Activated CD4-positive, alpha-beta T cell treated with anti-CD3 and anti-CD28 coated beads, Interleukin-2, amount 50 U/mL, for 16 hours (primary cell): ENCODE measurements at regions not wholly inside any gene's neighbourhood (a gene's known extent, or its start where the extent isn't known, plus 50 kb on each side); places are given as distances from the start of the nearest gene placed in this dataset.

Source experiments
- DNase-seq: peaks from one replicate; pipeline ENCODE4 v3.0.0-alpha.2; 2020

- no peak for DNase-seq
These were observed 164.5 kb downstream of the ZNF608 start for GRCh38 chr5:124581738-124582560.

DNA sequence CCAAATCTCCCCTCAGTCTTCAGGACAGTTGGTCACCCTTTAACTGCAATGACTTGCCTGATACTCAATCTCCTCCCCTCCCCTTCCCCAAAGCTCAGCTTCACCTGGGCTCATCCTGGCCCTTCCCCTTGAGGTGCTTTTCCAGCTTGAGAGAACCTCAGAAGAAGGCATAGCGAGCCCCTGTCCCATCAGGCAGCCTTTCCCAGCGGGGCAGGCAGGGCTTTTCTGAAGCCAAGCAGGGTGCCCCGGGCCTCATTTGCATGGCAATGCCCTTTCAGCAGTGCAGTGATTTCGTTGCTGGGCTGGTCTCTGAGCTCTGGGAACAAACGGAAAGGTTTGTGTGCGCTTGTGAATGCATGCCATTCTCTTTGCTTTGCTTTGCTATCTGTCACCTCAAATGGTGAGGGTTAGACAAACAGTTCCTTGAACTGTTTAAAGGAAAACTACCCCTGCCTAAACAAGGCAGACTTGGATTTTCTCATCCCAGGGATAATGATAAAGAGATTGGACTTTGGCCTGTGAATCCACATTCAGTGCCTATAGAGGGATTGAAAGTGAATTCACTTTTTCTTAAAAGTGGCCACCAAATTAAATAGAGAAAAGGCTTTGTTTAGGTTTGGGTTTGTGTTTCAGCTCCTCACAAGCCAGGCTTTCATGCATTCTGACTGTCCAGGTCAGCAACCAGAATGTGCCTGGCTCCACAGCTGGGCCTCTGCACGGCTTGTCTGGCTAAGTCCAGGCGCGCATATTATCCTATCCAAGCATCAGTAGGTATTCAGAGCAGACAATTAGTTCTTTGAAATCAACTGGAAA lies 165.3 kb downstream of the ZNF608 start:
- no peak for DNase-seq

DNA sequence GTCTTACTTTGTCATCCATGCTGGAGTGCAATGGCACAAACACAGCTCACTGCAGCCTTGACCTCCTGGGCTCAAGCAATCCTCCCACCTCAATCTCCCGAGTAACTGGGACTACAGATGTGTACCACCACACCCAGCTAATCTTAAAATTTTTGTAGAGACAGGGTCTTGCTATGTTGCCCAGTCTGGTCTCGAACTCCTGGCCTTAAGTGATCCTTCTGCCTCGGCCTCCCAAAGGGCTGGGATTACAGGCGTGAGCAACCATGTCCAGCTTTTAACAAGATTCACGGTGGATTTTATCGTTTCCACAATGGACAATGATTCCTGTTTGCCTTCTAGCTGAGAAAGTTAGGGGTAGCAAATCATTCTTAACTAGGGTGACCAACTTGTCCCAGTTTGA lies 165.9 kb downstream of the ZNF608 start:
- no peak for DNase-seq

DNA sequence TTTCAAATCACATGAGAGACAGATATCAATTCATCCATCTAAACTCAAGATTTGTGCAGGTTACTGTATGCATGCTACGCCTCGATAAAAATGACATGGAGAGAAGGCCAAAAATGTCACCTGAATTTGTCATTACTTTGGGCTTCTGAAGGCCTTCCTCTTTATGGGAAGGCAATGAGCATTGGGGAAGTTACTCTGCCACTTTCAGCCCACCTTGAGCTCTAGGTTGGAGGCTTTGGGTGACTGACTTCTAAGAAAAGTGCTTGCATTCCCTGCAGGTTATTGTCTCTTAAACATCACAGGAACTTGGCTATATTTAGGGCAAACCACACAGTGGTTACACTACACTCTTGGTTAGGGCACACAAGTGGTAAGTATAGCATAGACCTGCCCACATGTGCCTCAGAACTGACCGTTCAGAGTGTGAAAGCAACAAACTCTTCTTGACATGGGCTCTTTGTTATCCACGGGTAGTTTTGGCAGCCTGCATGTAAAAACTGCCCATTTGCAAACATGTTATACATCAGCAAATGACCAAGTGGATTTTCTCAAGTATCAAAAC lies 169.5 kb downstream of the ZNF608 start:
- DNase-seq: no peak

GRCh38 chr5:124575725-124576124 lies 170.7 kb downstream of the ZNF608 start:
- no peak for DNase-seq

DNA sequence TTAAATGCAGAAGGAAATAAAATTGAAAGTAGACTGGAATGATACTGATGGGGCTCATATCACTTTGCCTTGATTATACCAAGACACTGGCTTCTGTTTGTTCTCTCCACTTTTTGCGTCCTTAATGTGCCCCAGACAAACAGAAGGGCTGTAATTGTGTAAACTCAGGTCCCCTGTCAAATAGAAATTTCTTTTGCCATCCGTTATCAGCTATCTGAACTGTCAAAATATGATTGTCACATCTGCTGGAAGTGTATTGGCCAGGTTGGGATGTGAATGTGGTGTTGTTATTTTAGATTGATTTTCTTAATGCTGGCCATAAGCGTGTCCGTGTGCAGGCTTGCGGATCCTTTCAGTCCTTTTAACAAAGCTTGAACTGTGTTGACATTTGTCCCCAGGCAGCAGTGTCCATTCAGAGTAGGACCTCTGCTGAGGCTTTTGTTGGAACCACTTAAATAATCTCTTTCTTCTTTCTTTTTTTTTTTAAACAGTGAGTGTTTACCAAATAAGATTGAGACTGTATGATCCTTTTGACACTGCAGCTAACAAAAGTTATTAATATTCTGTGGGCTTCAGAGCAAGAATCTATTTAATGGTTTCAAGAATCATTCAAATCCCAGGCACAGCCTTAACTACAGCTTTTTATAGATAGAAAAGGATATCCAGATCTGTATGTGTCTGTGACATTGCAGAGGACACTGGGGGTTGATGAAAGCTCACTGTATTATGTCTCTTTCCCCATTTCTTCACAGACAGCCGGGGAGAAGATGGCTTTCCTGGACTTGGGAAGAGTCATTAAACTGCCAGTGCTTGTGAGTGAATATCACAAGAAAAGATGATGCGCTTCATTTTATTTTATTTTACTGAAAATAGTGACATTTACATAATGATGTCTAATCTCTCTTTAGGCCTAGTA lies 171.7 kb downstream of the ZNF608 start:
- DNase-seq: no peak

DNA sequence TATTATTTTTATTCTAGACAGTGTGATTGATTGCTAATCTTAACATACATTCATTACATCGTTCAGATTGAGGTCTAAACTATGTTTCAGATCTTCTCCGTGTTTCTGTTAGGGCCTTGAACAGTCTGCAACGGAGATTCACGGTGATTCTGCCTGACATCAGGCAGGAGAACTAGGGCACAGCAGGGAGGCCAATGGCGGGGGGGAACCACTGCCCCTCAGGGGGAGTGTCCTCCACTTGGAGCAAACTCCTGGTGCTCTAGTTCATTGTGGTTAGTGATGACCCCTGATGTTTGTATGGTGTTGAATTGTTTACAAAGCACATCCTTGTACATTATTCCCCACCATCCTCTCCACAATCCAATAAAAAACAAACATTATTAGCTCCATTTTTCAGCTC lies 173.5 kb downstream of the ZNF608 start:
- no peak for DNase-seq

- no peak for DNase-seq
These were observed 176.0 kb downstream of the ZNF608 start for GRCh38 chr5:124570285-124571035.

DNA sequence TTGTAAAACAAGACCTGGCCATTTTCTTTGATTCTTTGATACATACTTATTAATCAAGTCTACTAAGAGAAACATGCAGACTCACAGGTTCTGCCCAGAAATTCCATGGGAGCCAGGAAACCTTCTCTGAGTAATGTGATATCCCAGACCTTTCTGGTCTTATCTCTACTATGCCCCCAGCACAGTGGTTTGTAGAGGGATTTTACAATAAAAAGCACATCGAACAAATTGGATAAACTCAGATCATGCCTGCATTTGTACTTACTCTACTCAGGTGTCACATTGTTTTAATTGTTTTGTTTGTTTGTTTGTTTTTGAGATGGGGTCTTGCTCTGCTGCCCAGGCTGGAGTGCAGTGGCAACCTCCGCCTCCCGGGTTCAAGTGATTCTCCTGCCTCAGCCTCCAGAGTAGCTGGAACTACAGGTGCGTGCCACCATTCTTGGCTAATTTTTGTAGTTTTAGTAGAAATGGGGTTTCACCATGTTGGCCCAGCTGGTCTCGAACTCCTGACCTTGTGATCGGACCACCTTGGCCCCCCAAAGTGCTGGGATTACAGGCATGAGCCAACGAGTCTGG lies 179.5 kb downstream of the ZNF608 start:
- DNase-seq: no peak

- DNase-seq: no peak
These were observed 185.0 kb downstream of the ZNF608 start for GRCh38 chr5:124561451-124561850.

DNA sequence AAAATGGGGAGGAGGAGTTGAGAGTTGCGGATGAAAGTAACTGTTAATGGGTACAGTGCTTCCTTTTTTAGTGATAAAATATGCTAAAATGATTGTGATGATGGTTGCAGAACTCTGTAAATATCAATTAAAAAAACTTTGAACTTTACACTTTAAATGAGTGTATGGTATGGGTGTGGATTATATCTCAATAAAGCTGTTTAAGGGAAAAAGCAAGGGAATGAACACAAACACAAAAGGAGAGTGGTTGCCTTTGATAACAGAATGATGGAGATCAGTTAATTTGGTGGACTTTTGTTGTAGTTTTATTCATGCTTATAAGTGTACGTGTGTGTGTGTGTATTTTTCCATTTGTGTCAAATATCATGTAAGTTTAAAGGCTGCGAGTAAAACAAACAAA lies 186.1 kb downstream of the ZNF608 start:
- DNase-seq: no peak

DNA sequence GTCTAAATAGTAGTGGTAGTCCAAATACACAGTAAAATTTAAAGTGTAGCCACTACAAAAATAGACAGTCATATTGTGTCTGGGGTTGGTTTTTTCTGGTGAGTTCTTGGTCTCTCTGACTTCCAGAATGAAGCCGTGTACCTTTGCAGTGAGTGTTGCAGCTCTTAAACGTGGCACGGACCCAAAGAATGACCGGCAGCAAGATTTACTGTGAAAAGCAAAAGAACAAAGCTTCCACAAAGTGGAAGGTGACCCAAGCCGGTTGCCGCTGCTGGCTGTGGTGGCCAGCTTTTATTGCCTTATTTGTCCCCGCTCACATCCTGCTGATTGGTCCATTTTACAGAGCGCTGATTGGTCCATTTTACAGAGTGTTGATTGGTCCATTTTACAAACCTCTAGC lies 188.7 kb downstream of the ZNF608 start:
- no peak for DNase-seq

GRCh38 chr5:124554746-124555578 lies 191.5 kb downstream of the ZNF608 start:
- DNase-seq: no peak

- DNase-seq: no peak
These were observed 192.5 kb downstream of the ZNF608 start for GRCh38 chr5:124553911-124554310.

DNA sequence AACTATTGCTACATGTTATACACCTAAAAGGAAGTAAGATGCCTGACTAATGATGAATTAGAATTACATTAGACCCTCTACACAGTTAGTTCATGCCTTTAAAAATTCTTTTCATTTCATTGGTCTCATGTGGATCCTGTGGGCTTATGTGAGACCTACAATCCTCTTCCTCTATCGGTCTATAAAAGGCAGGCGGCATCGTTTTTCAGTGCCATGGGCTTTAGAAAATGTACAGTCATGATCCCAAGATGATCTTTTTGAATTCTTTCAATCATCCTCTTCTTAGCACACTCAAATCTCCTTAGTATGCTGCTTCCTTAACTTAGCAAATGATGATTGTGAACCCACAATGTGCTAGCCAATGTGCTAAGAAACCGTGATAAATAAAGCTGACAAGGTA lies 193.9 kb downstream of the ZNF608 start:
- no peak for DNase-seq

DNA sequence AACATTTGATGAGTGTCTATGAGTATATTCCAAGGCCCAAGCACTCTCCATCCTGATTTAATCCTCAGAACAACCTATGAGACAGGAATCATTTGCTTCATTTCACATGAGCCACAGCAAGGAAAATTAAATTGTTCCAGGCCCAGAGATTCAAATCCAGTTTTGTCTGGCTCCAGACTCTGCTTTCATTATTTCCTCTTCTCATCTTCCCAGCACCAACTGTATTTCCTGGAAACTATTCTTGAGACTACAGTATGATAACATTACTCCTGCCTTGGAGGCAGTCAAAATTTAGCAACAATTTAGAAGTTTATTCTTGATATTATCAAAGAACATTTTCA lies 194.5 kb downstream of the ZNF608 start:
- DNase-seq: no peak

- DNase-seq: no peak
These were observed 195.7 kb downstream of the ZNF608 start for GRCh38 chr5:124550731-124551130.

DNA sequence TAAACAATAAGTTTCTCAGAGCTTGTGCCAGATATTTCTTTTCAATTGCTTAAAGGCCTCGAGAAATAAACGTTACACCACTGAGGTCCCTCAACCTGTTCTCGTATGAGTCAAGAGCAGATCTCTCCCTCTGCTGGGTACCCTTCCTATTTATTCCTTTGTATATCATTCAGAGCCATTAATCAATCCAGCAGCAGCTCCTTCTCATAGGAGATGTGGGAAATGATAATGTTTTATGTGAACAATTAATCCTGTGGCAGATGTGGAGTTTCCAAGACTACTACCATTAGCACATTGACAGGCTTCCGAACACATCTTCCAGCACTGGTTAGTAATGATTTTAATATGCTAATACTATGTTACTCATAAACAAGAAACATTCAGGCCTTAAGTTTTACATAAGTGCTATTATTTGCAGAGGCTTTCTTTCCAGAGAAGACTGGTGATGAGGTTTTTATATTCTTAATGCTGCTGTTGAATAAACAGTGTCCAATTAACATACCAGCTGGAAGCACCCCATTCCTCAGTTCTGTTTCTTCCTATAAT lies 196.5 kb downstream of the ZNF608 start:
- DNase-seq: no peak

DNA sequence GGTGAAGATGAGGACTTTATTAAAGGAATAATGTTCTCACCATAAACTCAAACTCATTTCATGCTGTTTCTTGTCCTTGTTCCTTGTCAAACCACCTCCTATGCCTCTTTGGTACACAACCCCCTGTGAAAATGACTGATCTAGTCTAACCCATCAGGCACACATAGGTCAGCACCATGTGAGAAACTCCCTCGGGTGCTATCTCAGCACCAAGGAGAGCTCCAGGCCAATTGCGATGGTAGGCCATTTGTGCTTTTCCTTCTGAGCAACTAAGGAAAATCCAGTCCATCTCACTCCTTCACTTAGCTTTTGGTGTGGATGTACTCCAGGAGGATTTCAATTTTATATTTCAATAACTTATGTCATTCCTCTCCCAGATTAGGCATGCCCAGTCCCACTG lies 199.8 kb downstream of the ZNF608 start:
- no peak for DNase-seq

GRCh38 chr5:124544366-124545055 lies 201.9 kb downstream of the ZNF608 start:
- DNase-seq: no peak
